ENCODE measurements at regions not wholly inside any gene's neighbourhood (a gene's known extent, or its start where the extent isn't known, plus 50 kb on each side); places are given as distances from the start of the nearest gene placed in this dataset.
A peak's percentile ranks its signal among the peaks of the same experiment; 100 is the strongest.

DNA sequence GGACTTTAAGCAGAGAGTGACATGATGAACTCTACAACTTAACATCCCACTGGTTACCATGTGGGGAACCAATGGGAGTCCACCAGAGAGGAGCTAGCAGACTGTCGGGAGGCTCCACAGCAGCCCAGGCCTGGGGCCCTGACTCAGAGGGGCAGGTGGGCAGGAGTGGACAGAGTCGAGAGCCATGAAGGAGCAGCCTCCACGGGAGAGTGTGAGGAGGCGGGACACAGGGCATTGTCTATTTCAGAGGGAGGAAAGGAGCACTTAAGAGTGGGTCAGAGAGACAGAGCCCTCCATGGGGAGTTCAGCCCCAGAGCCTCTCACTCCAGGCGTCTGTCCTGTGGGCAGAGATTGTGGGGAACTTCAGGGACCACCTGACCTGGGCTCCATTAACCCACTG lies 118.7 kb downstream of the CYP26B1 start:
- DNase-seq = peak; percentile 57

- DNase-seq = no peak
These were observed 119.2 kb downstream of the CYP26B1 start for GRCh38 chr2:72028351-72028995.

DNA sequence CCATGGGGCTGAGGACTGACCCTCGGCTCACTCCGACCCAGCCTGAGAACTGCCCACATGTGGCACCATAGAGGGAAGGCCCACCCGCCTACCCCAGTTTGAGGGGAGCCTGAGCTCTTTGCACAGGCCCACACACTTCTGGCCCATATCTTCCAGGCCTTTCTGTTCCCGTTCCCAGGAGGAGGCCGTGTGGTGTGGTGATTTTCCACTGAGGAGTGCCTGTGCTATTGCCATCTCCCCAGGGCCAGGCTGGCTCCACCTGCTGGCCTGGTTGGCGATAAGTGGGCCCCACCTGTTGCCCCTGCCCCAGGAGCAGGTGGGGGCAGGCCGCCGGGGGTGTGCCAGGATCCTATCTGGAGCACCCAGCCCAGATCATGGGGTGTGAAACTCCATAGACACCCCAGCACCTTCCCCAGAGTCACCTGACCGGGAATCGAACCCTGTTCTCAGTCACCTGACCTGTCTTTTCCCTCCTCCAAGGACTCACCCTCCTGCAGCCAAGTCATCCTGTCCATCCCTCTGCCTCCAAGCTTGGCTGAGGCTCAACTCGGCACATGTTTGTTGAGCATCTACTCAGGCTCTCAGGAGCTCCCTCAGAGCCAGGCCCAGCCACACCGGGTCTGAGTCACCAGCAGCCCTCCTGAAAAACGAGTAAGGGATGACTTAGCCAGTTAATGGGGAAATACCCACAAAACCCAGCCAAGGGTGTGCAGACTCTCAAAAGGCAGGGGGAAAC lies 120.1 kb downstream of the CYP26B1 start:
- peak; percentile 33 for DNase-seq

- DNase-seq = no peak
These were observed 120.7 kb downstream of the CYP26B1 start for GRCh38 chr2:72026819-72027425.

DNA sequence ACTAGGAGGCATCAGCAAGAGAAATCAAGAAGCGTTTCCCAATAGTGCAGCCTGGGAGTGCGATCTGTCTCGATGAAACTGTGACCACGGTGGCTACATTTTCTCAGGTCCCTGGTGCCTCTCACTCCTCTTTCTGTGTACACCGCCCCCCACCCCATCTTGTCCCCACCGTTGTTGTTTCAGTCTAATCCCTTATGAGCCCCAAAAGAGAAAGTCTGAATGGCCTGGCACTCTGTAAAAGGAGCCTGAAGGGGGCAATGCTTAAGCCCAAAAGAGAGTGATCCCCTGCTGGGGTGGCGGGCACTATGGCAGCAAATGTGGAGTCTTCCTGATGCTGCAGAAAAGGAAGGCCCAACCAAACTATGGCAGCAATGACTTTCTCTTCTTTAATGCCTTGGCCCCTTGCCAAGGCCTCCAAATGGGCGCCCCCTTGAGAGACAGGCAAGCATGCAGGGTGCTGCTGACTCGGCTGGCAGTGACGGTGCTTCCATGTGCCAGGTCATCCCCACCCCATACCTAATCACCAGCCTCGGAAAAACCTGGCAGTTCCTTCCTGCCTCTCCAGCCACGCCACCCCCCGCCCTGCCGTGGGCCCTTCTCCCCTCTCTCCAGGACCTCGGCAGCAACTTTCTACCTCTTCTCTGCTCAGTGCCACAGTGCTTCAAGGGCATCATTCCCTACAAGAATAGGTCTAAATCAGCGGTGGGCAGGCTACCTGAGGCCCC lies 123.0 kb downstream of the CYP26B1 start:
- DNase-seq = peak; percentile 48

- DNase-seq = peak; percentile 42
These were observed 123.8 kb downstream of the CYP26B1 start for GRCh38 chr2:72023678-72024390.

GRCh38 chr2:72021371-72021770 lies 126.3 kb downstream of the CYP26B1 start:
- DNase-seq = peak; percentile 52

DNA sequence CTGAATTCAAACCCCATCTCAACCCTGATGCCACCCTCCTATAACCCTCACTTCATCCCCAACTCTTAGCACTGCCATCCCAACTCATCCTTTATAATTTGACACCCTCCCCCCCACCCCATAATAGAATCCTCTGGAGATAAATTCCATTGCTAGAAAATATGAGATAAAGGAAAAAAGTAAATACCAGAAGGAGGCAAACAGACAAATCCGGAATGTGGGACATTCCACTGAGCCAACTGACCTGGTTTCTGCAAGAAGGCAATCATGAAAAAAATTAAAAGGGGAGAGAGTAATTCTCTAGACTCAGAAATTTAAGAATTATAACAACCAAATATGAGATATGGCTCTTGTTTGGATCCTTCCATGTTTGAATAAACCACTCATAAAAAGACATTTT lies 132.4 kb downstream of the CYP26B1 start:
- no peak for DNase-seq

- no peak for DNase-seq
These were observed 132.8 kb downstream of the CYP26B1 start for GRCh38 chr2:72014831-72015230.

DNA sequence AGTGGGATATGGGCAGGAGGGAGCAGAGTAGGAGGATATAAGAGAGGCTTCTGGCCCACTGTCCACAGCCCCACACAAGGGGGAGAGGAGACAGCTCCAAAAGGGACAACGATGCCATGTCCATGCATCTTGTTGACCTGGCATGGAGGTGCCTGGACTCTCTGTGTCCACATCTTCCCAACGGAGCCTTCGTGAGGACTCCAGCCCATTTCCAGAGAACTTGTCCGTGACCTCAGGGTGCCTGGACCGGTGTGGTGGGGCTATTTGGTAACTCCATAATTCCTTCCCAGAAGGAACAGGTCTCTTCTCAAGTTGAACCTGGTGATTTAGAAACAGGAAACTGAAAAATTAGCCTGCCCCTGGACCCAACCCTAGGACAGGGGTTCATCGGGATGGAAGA lies 133.9 kb downstream of the CYP26B1 start:
- DNase-seq = no peak

DNA sequence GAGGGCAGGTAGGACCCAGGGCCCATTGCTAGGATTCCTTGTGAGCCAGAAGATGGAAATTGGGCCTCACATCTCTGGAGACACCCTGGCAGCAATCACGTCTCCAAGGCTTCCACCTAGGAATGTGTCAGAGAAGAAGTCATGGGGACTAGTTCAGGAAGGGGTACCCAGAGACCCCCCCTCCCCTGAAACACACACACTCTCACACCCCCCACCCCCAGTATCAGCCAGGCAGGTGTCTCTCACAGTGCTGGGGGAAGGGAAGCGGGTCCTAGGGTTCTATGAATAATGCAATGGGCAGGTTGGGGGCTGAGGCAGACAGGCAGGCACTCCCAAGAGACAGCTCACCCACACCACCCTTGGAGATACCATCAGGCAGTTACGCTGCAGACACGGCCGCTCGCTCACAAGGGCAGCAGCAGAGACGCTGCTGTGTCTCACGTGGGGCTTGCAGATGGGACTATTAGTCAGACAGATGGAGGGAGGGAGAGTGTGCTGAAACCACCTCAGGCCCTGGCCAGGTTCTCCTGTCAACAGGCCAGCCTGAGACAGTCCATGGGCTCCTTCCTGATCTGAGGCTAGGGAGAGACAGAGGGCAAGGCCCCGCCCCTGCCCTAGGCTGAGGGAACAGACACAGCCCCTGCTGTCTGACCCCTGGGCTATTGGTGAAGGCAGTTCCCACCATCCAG lies 134.6 kb downstream of the CYP26B1 start:
- no peak for DNase-seq

GRCh38 chr2:72011791-72012190 lies 135.9 kb downstream of the CYP26B1 start:
- DNase-seq = no peak

GRCh38 chr2:72011370-72011689 lies 136.3 kb downstream of the CYP26B1 start:
- no peak for DNase-seq

GRCh38 chr2:72010647-72011369 lies 136.9 kb downstream of the CYP26B1 start:
- no peak for DNase-seq

DNA sequence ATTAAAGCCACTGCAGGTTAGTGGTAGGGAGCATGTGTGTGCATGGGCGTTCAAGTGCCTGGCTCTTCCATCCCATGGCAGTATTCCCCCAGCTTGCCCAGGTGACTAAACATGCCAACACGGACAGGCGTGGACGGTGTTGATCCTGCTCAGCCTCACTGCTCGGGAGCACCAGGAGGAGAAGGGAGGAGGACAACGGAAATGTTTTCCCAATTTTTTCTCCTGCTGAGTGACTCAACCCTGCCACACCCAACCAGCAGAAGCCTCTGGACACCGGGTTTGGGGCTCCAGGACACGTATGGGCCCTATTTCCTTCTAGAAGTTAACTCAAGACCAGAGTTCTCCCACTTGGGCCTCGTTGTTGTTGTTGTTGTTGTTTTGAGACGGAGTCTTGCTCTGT lies 139.1 kb downstream of the CYP26B1 start:
- no peak for DNase-seq

DNA sequence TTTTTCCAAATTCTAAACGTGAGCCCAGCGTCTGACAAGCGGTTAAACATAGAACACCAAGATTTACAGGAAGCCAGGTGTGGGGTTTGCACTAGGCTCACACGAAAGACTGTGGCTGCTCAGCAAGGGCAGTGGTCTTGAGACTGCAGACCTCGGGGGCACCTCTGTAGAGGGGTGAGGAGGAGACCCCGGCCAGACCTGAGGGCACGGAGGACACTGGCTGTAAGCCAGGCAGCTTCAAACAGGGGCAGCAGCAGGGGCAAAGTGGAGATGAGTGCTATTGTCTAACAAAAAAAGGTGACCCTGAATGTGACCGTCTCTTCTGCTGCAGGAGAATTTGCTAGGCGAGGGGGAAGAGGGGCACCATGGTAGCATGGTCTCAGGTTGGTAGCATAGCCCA lies 140.3 kb downstream of the CYP26B1 start:
- no peak for DNase-seq

DNA sequence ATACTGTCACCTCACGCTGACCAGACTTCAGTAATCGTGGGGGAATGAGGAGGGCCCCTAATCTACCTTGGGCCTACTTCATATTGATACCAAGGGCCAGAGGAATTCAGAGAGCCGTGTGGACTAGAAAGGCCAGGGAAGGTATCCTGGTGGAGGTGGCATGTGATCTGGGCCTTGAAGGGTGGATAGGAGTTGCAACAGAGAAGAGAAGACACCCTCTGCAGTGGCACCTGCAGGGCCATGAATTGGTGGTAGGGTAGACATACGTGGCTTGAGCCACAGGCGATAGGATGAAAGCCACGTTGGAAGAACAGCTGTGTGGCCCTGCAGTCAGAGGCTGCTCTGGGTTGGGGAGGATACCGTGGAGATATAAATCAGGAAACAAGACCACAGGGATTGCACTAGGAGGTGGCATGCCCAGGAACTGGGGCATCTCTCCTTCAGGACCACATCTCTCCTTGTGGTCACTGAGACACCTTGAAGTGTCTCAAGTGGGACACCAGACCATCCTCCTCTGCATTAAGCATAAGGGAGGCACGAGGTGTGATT lies 141.4 kb downstream of the CYP26B1 start:
- DNase-seq = no peak

DNA sequence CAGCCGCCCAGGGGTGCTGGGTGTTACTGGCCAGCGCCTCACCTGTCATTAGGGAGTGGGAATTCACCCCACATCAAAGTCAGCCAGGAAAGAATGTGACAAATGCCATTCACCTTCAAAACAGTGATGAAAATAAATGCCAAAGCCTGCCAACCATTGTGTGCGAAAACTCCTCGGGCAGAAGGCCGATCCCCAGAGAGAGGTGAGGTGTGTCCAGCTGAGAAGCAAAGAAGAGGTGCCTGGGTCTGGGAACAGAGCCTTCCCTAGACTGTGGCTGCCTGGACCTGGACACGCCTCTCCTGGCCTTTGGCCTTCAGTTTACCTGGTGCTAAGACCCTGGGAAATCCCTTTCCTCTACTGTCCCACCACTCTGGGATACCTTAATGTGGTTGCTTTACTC lies 142.7 kb downstream of the CYP26B1 start:
- no peak for DNase-seq

- no peak for DNase-seq
These were observed 143.3 kb downstream of the CYP26B1 start for GRCh38 chr2:72004201-72004915.

GRCh38 chr2:72003796-72004195 lies 143.9 kb downstream of the CYP26B1 start:
- DNase-seq = no peak

DNA sequence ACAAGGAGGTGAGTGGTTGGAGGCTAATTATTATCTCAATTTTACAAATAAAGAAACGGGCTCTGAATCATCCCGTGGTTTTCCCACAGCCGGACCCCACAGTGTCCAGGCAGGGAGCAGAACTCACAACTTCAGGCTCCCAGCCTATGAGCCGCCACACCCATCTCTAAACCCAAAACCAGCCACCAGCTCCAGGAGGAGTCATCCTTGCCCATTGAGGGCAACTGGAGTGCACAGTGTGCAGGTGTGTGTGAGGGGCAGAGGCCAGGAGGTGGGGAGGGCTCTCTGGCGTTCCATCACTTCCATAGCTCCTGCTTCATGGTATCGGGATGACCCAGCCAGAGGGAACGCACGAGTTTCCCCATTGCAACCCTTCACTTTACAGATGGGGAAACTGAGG lies 144.5 kb downstream of the CYP26B1 start:
- DNase-seq = no peak

All from activated effector memory CD4-positive, alpha-beta T cell treated with anti-CD3 and anti-CD28 coated beads, Interleukin-2, amount 50 U/mL, for 16 hours (primary cell).